ENCODE measurements at regions not wholly inside any gene's neighbourhood (a gene's known extent, or its start where the extent isn't known, plus 50 kb on each side); places are given as distances from the start of the nearest gene placed in this dataset.

GRCh38 chr1:198387587-198387986, 152.9 kb downstream of the ATP6V1G3 start:
- H3K9me3 ChIP-seq (ENCODE audit: control insufficient read depth, insufficient read depth, low read length), result peaks cover 2% of the 10 kb centered on the region
- no peaks in the 10 kb centered on the region for H3K36me3 ChIP-seq (ENCODE audit: control insufficient read depth, insufficient read depth, low read length)
- H3K4me3 ChIP-seq (ENCODE audit: low read depth, low read length), result no peak overlapping the region
- DNase-seq (ENCODE audit: low read depth in 4 of 6, low spot score in 6 of 6), result no peak
- no peaks in the 10 kb centered on the region for H3K27me3 ChIP-seq (ENCODE audit: control insufficient read depth, insufficient read depth, low read length)
- H3K4me1 ChIP-seq (ENCODE audit: control insufficient read depth, insufficient read depth, low read length), result no peaks in the 10 kb centered on the region
- 70% methylated on average over 2 of the region's 3 CpGs for WGBS (ENCODE audit: insufficient coverage)
- no peak overlapping the region for H3K27ac ChIP-seq (ENCODE audit: low read depth, low read length)

GRCh38 chr1:198380275-198380674, 160.2 kb downstream of the ATP6V1G3 start:
- Histone ChIP-seq H3K27me3 (ENCODE audit: control insufficient read depth, insufficient read depth, low read length) (no peaks in the 10 kb centered on the region), H3K4me3 (ENCODE audit: low read depth, low read length) (no peak overlapping the region), H3K4me1 (ENCODE audit: control insufficient read depth, insufficient read depth, low read length) (no peaks in the 10 kb centered on the region), H3K9me3 (ENCODE audit: control insufficient read depth, insufficient read depth, low read length) (no peaks in the 10 kb centered on the region), H3K27ac (ENCODE audit: low read depth, low read length) (no peak overlapping the region), H3K36me3 (ENCODE audit: control insufficient read depth, insufficient read depth, low read length) (no peaks in the 10 kb centered on the region)
- DNase-seq (ENCODE audit: low read depth in 4 of 6, low spot score in 6 of 6), result no peak

GRCh38 chr1:198377702-198378101, 162.8 kb downstream of the ATP6V1G3 start:
- H3K36me3 ChIP-seq (ENCODE audit: control insufficient read depth, insufficient read depth, low read length), result no peaks in the 10 kb centered on the region
- H3K27ac ChIP-seq (ENCODE audit: low read depth, low read length), result no peak overlapping the region
- no peaks in the 10 kb centered on the region for H3K27me3 ChIP-seq (ENCODE audit: control insufficient read depth, insufficient read depth, low read length)
- no peak for DNase-seq (ENCODE audit: low read depth in 4 of 6, low spot score in 6 of 6)
- no peaks in the 10 kb centered on the region for H3K4me1 ChIP-seq (ENCODE audit: control insufficient read depth, insufficient read depth, low read length)
- no peak overlapping the region for H3K4me3 ChIP-seq (ENCODE audit: low read depth, low read length)
- no peaks in the 10 kb centered on the region for H3K9me3 ChIP-seq (ENCODE audit: control insufficient read depth, insufficient read depth, low read length)

GRCh38 chr1:198374288-198374687, 166.2 kb downstream of the ATP6V1G3 start:
- Histone ChIP-seq H3K36me3 (ENCODE audit: control insufficient read depth, insufficient read depth, low read length) (no peaks in the 10 kb centered on the region), H3K27ac (ENCODE audit: low read depth, low read length) (no peak overlapping the region), H3K9me3 (ENCODE audit: control insufficient read depth, insufficient read depth, low read length) (no peaks in the 10 kb centered on the region), H3K27me3 (ENCODE audit: control insufficient read depth, insufficient read depth, low read length) (no peaks in the 10 kb centered on the region), H3K4me3 (ENCODE audit: low read depth, low read length) (no peak overlapping the region), H3K4me1 (ENCODE audit: control insufficient read depth, insufficient read depth, low read length) (no peaks in the 10 kb centered on the region)
- no peak for DNase-seq (ENCODE audit: low read depth in 4 of 6, low spot score in 6 of 6)

- Histone ChIP-seq H3K4me3 (ENCODE audit: low read depth, low read length) (no peak overlapping the region), H3K4me1 (ENCODE audit: control insufficient read depth, insufficient read depth, low read length) (no peaks in the 10 kb centered on the region), H3K27ac (ENCODE audit: low read depth, low read length) (no peak overlapping the region), H3K9me3 (ENCODE audit: control insufficient read depth, insufficient read depth, low read length) (no peaks in the 10 kb centered on the region), H3K27me3 (ENCODE audit: control insufficient read depth, insufficient read depth, low read length) (no peaks in the 10 kb centered on the region), H3K36me3 (ENCODE audit: control insufficient read depth, insufficient read depth, low read length) (no peaks in the 10 kb centered on the region)
- no CpG with 5 or more reads among the region's 3 CpGs for WGBS (ENCODE audit: insufficient coverage)
- DNase-seq (ENCODE audit: low read depth in 4 of 6, low spot score in 6 of 6), result no peak
Measured at GRCh38 chr1:198373376-198373775, 167.1 kb downstream of the ATP6V1G3 start.
